ENCODE measurements at regions not wholly inside any gene's neighbourhood (a gene's known extent, or its start where the extent isn't known, plus 50 kb on each side); places are given as distances from the start of the nearest gene placed in this dataset.

DNA sequence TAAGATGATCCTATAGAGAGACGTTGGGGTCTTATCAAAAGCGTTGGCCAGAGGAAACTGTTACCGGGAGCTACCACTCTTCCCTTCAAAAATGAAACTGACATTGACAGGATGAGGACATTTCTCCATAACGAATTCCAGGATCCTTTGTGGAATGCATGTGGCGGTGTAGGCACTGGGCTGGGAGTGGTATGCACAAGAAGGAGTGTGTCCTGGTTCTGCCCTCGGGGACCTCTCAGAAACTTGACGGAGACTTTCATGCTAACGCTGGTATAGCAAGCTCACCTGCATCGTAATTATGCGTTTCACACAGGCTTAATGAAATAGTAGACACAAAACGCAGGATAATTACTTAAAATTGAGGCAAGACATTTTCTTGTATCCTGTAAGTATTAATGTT is 441.1 kb downstream of the FGF9 start:
- TF ChIP-seq, protein P1, sequence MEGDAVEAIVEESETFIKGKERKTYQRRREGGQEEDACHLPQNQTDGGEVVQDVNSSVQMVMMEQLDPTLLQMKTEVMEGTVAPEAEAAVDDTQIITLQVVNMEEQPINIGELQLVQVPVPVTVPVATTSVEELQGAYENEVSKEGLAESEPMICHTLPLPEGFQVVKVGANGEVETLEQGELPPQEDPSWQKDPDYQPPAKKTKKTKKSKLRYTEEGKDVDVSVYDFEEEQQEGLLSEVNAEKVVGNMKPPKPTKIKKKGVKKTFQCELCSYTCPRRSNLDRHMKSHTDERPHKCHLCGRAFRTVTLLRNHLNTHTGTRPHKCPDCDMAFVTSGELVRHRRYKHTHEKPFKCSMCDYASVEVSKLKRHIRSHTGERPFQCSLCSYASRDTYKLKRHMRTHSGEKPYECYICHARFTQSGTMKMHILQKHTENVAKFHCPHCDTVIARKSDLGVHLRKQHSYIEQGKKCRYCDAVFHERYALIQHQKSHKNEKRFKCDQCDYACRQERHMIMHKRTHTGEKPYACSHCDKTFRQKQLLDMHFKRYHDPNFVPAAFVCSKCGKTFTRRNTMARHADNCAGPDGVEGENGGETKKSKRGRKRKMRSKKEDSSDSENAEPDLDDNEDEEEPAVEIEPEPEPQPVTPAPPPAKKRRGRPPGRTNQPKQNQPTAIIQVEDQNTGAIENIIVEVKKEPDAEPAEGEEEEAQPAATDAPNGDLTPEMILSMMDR (conservative IDR thresholded peaks at IDR 0.05): no peak
- H3K27ac ChIP-seq: no peak overlapping the region

- H3K27ac ChIP-seq: no peak overlapping the region
- TF ChIP-seq, protein P1 (conservative IDR thresholded peaks at IDR 0.05): no peak
Observed at GRCh38 chr13:22112956-22113745, 442.3 kb downstream of the FGF9 start.

DNA sequence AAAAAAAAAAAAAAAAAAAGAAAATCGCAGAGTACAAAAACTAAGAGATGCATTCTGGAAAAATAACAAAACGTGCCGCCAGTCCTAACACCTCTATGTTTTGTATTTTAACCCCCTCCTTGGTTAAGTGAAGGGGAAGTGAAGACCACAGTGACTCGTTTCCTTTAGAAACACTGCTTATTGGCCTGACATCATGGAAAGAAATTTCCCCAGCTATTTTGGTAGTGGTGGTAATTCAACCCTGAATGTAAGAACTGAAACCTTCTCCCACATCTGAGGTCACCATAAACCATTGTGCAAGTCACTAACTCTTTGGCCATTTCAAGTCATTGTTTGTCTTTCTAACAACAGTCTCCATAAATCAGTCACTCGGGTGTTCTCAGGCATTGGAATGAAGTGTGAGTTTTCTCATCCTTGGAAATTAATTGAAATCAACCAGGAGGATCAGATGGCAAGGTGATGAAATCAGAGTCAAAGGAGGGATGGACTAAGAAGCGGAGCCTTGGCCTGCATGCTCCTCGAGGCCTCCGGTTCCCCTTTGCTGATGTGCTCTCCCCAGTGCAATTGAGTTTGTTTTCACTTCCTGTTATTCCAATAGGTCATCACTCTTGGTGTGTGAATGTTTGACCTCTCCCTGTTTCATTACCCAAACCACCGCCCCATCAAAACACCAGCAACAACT is 443.9 kb downstream of the FGF9 start:
- TF ChIP-seq, protein P1 (conservative IDR thresholded peaks at IDR 0.05): no peak
- no peak overlapping the region for H3K27ac ChIP-seq

DNA sequence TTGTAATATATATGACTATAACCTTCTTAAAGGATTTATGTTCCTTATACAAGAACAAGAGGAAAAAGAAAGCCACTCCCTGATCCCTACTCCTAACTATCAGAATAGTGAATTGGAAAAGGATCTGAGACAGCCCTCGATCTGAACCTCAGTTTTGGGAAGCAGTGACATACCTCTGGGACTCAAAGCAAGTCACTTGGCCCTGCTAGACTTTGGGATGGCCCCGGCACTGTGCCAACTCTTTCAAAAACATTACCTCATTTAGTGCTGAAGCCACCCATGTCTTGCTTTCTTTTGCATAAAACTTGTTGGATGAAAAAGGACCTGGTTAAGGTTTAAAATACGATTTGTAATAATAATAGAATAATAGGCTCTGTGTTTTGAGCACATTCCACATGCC is 447.3 kb downstream of the FGF9 start:
- TF ChIP-seq, protein P1 (conservative IDR thresholded peaks at IDR 0.05): no peak
- H3K27ac ChIP-seq: no peak overlapping the region

GRCh38 chr13:22120646-22121045 is 449.8 kb downstream of the FGF9 start:
- TF ChIP-seq, protein P1 (conservative IDR thresholded peaks at IDR 0.05): no peak
- H3K27ac ChIP-seq: no peak overlapping the region

GRCh38 chr13:22121146-22121739 is 450.4 kb downstream of the FGF9 start:
- TF ChIP-seq, protein P1 (conservative IDR thresholded peaks at IDR 0.05): no peak
- H3K27ac ChIP-seq: no peak overlapping the region

DNA sequence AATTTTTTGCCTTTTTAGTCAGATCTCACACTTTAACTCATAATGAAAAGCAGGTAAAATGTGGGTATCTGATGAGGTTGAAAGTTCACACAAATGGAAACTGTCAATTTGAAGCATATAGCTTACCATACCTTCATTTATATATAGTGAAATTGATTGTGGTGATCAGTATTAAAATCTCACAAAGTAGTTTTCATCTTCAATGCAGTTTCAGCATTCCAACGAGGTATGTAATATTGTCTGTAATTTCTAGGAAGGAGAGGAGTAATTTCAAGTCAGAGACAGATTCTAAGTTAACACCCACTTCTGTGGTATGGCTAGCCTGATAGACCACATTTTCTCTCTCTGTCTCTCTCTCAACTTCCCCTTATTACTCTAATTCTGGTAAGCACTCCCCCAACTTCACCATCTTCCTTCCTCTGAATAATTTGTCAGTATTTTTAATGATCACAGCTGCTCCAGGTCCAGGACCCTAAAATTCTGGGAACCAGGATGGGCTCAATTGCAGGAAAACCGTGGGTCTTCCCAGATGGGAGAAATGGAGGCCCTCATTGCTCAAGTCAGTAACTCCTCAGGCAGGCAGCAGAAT is 455.7 kb downstream of the FGF9 start:
- TF ChIP-seq, protein P1 (conservative IDR thresholded peaks at IDR 0.05): no peak
- no peak overlapping the region for H3K27ac ChIP-seq
